HG03060 (cell line): ENCODE measurements at regions not wholly inside any gene's neighbourhood (a gene's known extent, or its start where the extent isn't known, plus 50 kb on each side); places are given as distances from the start of the nearest gene placed in this dataset.
"Not testable (repeated sequence)": the region's sequence is repeated elsewhere in the genome, so short reads cannot be mapped to it uniquely, and the experiment has no call there.

Experiments
- ATAC-seq: cut with Tn5 transposase; IDR thresholded peaks from one replicate; pipeline ENCODE4 v1.9.1; 2021; ENCODE audit warnings: low read depth, moderate number of reproducible peaks; ENCODE audit not compliant: unreplicated experiment

GRCh38 chr5:60023255-60023654 lies 129.7 kb upstream of the PDE4D start:
- ATAC-seq = no peak

GRCh38 chr5:60020457-60020856 lies 126.9 kb upstream of the PDE4D start:
- no peak for ATAC-seq

GRCh38 chr5:60018960-60019359 lies 125.4 kb upstream of the PDE4D start:
- ATAC-seq = not testable (repeated sequence)

GRCh38 chr5:60018091-60018490 lies 124.6 kb upstream of the PDE4D start:
- no peak for ATAC-seq

GRCh38 chr5:60014331-60014730 lies 120.8 kb upstream of the PDE4D start:
- no peak for ATAC-seq

GRCh38 chr5:60010853-60011252 lies 117.3 kb upstream of the PDE4D start:
- ATAC-seq = no peak

GRCh38 chr5:60010328-60010727 lies 116.8 kb upstream of the PDE4D start:
- ATAC-seq = no peak

- no peak for ATAC-seq
Observed at GRCh38 chr5:60007729-60008128, 114.2 kb upstream of the PDE4D start.

- no peak for ATAC-seq
Observed at GRCh38 chr5:59999056-59999455, 105.5 kb upstream of the PDE4D start.

GRCh38 chr5:59992206-59992605 lies 98.7 kb upstream of the PDE4D start:
- ATAC-seq = no peak

- ATAC-seq = no peak
Observed at GRCh38 chr5:59988396-59988795, 94.9 kb upstream of the PDE4D start.

- no peak for ATAC-seq
Observed at GRCh38 chr5:59976342-59976741, 82.8 kb upstream of the PDE4D start.

GRCh38 chr5:59972043-59972442 lies 78.5 kb upstream of the PDE4D start:
- ATAC-seq = no peak

- no peak for ATAC-seq
Observed at GRCh38 chr5:59959330-59959729, 65.8 kb upstream of the PDE4D start.

GRCh38 chr5:59956130-59956783 lies 62.7 kb upstream of the PDE4D start:
- ATAC-seq = no peak

- no peak for ATAC-seq
Observed at GRCh38 chr5:59955241-59955640, 61.7 kb upstream of the PDE4D start.

GRCh38 chr5:59943452-59944113 lies 50.1 kb upstream of the PDE4D start:
- ATAC-seq = no peak
